CD4-positive, alpha-beta T cell treated with Interleukin-4 for 4 hours (primary cell): ENCODE measurements at regions not wholly inside any gene's neighbourhood (a gene's known extent, or its start where the extent isn't known, plus 50 kb on each side); places are given as distances from the start of the nearest gene placed in this dataset.

ENCODE experiments used
- DNase-seq: peaks from one replicate; pipeline ENCODE4 v3.0.0-alpha.2; 2020

- no peak for DNase-seq
These were observed 136.2 kb downstream of the CCT6B start for GRCh38 chr17:34825102-34825501.

DNA sequence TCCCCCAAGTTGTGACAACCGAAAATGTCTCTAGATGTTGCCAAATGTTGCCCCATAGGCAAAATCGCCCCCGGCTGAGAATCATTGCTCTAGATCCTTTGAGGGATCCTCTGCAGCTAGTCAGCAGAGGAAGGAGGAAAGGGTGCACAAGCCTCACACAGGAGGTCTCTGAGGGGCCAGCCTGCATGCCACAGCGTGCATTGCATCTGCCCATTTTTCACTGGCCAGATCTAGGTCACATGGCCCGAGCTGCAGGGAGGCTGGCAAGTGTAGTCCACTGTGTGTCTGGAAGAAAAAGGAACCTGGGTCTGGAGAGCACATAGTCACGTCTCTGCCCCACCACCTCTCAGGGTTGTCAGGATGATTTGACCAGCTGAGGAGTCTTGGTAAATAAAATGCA, 138.2 kb downstream of the CCT6B start:
- DNase-seq: no peak

DNA sequence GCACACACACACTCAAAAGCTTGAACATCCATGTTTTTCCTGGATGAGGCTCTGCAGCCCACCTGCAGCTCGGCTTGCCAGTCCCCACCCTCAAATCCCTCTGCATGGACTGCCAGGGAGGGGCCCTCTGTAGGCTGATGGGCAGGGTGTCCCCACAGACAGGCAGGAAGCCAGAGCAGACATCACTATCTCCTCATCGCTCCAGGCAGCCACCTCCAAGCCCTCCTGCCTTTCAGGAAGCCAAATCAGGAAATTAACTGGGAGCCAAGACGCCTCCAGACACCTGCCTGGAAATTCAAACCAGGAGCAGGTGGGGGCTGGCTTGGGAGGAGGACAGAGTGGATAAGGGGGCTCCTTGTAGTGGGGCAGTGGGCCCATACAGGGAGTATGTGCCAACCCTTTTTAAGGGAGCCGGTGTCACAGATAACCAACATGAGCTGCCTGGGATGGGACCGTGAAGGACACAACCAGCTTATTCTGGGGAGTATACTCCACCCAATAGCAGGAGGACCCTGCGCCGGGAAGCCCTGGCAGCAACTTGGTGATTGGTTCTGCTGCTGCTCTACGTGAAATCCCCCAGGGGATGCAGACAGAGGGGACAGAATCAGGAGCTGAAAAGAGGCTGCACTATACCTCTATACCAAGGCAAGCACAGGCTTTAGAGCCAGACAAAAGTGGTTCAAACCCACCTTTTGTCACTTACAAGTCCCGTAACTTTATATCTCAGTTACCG, 139.1 kb downstream of the CCT6B start:
- no peak for DNase-seq

GRCh38 chr17:34820922-34821321, 140.3 kb downstream of the CCT6B start:
- DNase-seq: no peak

DNA sequence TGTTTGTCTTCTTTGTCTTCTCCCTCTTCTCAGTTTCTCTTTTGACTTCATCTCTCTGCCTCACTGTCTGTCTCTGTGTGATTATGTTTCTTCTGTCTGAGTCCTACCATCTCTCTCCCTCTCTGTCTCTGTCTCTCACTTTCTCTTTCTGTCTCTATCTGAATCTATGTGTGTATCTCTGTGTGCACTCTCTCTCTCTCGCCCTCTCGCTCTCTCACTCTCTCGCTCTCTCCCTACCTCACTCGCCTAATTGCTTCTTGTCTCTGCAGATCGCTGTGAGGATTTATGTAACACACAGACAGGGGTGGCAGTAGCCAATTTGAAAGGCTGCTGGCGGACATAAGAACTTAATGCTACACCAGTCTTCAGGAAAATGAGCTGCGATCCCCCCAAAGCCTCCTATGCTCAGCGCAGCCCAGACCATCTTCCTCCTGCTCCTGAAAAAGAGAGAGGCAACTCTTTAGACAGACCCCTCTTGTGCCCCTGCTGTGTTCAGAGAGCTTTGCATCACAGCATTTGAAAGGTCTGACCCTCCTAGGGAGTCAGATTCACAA, 140.9 kb downstream of the CCT6B start:
- DNase-seq: no peak

DNA sequence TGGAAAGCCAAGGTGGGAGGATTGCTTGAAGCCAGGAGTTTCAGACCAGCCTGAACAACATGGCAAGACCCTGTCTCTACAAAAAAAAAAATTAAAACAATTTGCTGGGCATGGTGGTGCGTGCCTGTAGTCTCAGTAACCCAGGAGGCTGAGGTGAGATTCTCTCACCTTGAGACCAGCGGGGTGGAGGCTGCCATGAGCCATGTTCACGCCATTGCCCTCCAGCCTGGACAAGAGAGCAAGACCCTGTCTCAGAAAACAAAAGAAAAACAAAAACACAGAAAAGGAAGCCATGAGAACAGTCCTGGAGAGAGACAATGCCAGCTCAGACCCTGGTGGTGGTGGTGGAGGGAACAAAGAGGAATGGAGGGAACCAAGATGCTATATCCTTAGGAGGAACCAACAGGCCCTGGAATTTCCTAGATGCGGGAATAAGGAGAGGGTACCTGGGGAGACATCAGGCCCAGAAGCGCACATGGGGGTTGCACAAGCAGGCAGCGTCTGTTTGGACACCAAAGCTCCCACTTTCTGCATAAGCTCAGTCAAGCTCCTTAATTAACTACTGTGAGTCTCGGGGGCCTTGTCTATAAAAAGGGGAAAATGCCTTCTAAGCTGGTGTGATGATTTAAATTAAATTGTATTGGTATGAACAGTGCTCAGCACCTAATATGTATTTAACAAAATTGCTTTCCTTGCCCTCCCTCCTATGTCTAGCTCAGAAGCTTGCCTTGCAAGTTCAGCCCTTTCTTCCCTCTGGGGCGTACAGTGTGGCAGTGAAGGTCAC, 143.8 kb downstream of the CCT6B start:
- DNase-seq: no peak

DNA sequence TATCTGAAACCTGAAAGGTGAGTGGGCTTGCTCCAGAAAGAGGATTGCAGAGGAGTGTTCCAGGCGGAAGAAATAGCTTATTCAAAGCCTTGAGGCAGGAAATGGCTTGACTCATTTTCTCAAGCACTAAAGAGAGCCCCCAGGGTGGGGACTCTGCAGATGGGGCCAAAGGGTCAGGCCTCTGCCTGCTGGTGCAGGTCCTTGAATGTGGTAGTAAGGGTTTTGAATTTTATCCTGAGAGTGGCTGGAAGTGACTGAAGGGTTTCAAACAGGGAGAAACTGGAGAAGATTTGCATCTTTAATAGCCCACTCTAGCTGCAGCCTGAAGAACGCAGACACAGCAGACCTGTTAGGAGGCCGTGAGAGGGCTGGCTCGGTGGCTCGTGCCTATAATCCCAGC, 144.4 kb downstream of the CCT6B start:
- DNase-seq: no peak

GRCh38 chr17:34813290-34813689, 148.0 kb downstream of the CCT6B start:
- DNase-seq: no peak

GRCh38 chr17:34811561-34811960, 149.7 kb downstream of the CCT6B start:
- DNase-seq: no peak

- no peak for DNase-seq
These were observed 160.6 kb downstream of the CCT6B start for GRCh38 chr17:34800661-34801060.

DNA sequence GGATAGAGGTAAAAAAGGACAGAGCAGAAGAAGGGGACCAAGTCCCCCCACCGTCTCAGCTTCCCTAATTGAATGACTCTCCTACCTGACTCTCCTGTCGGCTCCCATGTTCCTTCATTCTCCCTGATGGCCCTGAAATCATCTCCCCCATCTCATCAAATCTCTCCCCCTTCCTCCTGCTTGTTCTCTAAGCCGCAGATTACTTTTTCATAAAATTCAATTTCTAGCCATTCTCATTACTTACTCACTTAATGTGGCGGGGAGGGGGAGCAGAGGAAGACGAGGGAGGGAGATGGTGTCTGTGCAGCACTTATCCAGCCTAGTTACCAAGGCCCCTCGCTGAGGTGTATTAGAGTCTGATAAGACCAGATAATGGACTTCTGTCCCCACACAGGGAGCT, 161.5 kb downstream of the CCT6B start:
- no peak for DNase-seq

DNA sequence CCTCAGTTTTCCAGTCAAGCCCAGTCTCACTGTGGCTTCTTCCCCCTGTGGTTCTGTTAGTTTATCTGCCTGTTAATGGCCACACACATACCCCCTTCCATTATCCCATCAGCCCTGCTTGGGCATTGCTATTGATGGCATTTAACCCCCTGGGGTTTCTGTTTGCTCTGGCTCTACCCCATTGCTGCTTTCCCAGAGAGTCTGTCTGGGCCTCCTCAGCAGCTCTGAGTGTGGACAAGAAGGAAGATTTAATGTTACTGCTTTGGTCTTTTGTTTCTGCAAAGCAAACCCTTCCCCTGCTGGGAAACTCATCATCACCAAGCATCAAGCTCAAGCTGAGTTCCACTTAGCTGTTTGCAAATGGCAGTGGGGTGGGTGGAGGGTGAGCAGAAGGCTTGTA, 162.7 kb downstream of the CCT6B start:
- DNase-seq: no peak

- no peak for DNase-seq
These were observed 163.5 kb downstream of the CCT6B start for GRCh38 chr17:34797720-34798119.

DNA sequence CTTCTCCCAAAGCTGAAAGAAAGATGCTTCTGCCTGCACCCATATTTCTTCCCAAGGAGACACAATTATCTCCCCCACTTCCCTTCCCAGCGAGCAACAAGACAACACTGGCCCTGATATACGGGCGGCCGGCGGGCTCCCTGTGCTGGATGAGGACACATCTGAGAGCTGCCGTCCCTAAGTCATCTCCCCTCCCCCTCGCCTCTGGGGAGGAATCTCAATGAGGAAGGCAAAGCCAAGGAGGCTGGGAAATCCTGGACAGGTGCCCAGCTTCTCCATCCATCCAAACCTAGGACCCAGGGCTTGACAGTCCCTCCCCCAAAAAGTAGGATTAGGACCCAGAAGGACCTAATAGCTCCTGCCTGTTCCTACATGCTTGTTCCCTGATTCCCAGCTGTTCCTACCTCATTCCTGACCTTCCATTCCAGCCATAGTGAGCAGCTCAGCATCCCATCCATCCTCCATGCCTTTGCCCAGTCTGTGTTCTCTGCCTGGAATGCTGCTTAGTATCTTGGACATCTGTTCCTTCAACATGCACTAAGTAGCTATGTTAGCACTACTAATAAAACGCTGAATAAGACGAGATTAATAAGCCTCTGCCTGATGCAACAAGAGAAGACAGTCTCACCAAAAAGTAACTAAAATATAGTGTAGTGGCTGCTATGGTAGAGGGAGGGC, 167.9 kb downstream of the CCT6B start:
- DNase-seq: no peak

DNA sequence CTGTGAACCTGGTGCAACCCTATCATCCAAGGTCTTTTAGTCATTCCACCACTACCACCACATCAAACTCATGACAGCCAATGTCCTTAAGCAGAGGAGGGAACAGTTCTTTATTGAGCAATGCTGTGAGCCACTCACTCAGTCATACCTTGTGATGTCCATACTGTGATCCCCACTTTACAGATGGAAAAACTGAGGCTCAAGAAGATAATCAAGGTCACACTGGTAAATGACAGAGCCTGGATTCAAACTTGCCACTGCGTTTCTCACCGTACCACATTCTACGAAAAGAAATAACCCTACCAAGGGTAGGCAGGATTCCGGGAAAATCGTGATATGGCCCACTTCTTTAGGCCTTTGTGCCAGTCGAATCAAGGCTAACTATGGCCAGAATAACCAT, 172.6 kb downstream of the CCT6B start:
- DNase-seq: no peak

DNA sequence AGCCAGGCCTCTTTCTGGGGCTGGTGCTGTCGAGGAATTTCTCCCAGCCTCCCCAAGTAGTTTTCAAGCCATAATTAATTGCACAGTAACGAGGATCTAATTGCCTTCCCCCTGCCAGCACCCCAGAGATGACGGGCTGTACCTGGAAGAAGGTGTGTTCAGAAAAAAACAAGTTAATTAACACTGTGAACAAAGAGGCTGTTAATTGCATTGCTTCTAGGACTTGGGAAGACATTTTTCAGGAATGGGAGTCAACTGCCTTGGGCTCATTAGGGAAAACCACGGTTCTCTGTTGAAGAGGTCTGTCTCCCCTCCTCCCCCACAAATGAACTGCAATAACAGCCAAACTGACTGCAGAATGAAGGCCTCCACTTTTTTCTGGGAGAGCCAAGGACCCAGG, 176.7 kb downstream of the CCT6B start:
- DNase-seq: no peak

GRCh38 chr17:34782271-34782670, 179.0 kb downstream of the CCT6B start:
- no peak for DNase-seq

DNA sequence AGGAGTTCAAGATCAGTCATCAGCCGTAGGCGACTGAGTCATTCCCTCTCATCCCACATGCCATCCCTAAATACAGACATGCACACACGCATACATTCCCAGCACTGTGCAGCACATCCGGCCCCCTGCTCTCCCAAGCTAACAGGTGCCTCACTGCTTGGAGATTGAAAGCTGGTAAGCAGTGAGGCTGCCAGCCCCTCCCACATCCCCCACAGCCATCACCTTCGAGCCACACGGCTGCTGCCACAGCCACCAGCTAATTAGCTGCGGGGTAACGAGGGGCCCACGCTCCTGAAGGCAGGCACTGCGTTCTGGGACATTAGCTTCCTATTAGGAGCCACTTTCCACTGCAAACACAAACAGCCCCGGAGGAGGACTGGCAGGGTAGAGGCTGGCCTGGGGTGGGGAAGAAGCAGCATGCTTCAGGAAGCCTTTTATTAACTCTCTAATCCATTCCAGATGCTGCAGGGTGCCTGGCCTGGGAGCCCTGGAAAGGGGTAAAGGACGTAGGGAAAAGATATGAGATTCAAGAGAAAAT, 179.6 kb downstream of the CCT6B start:
- DNase-seq: no peak

- no peak for DNase-seq
These were observed 180.2 kb downstream of the CCT6B start for GRCh38 chr17:34781071-34781470.

- no peak for DNase-seq
These were observed 180.8 kb downstream of the CCT6B start for GRCh38 chr17:34780438-34780837.

DNA sequence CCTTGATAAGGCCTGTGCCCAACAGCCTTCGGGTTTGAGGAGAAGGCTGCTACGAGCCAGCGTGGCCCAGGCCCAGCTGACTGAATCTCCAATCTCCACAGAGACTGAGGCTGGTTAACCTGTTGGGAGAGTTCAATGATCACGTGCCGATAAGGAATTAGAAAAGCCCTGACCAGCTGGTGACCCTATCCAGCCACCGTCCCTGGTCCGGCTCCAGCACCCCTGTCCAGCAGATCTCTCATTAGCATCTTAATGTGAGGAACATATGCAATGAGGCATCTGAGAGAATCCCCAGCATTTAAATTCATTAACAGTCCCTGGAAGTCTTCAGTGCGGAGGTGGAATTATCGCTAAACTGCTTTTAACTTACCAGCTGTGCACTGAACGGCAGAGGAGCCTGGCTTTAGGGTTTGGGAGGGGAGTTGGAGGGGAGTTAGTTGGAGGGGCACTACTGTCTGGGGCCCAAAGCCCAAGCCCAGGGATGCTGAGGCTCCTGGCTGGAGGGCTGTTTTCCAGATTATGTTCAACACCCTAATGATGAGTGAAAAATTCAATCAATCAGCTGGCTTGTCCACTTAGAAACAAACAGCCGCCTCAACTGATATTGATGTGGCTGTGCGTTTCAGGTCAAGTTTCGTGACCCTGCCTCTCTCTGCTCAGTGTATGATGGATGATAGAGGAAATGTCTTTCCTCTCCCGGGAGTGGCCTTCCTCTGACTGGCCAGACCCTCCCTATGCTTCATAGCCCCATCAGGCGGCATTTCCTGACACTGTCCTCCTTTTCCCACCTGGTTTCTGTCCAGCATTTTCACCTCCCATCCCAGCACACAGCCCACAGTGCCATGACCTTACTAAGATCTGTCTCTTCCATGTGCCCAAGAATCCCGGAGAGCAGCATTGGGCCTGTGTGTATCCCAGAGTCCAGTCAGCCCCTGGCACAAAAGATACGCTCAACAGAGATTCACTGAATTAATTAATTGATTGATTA, 184.5 kb downstream of the CCT6B start:
- DNase-seq: no peak

- no peak for DNase-seq
These were observed 188.2 kb downstream of the CCT6B start for GRCh38 chr17:34773036-34773435.
